PC-9 (cell line): ENCODE measurements at regions not wholly inside any gene's neighbourhood (a gene's known extent, or its start where the extent isn't known, plus 50 kb on each side); places are given as distances from the start of the nearest gene placed in this dataset.

Experiments used
- CTCF ChIP-seq: fragments of 200-600 bp; sonication (generic); conservative IDR thresholded peaks from 2 replicates; pipeline ENCODE4 v1.6.1; 2017; ENCODE audit warnings: mixed run types, antibody characterized with exemption, mild to moderate bottlenecking, moderate library complexity
- EZH2 ChIP-seq: fragments of 200-600 bp; sonication (generic); IDR thresholded peaks from 2 replicates; pipeline ENCODE4 v1.8.0; 2017; ENCODE audit warnings: antibody characterized with exemption, low read depth

- TF ChIP-seq CTCF (no peak), EZH2 (no peak)
Measured at GRCh38 chr5:152264645-152265254, 140.3 kb downstream of the NMUR2 start.
